NCI-H2227 treated with DMSO at 0.1 percent for 48 hours (cell line): ENCODE measurements at regions not wholly inside any gene's neighbourhood (a gene's known extent, or its start where the extent isn't known, plus 50 kb on each side); places are given as distances from the start of the nearest gene placed in this dataset.
"Not testable (repeated sequence)": the region's sequence is repeated elsewhere in the genome, so short reads cannot be mapped to it uniquely, and the experiment has no call there.

Source experiments
- DNase-seq: peaks from one replicate; lab custom pipeline; 2025; lab: John Stamatoyannopoulos, UW

DNA sequence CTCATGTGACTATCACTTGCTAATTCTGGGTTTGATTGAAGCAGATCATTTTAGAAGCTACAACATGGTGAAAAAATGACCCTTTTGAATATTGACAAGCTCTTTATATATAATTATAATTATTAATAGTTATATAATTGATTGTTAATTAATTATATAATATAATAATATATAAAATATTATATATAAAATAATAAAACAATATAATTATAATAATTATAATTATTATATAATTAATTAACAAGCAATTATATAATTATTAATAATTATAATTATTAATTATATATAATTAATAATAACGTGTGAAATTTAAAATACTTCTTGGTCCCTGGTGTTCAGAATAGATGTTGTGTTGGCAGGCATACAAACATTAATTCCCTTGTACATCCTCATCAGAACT is 404.1 kb upstream of the CDH19 start:
- DNase-seq: no peak

- no peak for DNase-seq
Observed at GRCh38 chr18:67007085-67007484, 403.2 kb upstream of the CDH19 start.

DNA sequence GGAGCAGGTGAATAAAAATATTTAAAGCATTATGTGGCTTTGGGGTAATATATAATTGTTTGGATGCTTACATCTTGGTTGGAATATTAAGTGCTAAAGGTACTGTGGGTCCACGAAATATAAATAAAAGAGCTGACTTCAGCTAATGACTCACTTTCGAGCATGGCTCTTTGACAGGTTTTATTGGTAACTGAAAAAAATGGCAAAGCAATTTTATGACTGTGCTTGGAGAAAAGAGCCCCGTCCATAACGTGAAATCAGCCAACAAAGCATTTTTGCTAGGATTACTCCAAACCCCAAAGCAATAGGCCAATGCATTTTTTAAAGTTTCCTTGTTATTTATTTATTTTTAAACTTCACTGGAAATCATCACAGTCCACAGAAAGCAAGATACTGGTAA is 397.2 kb upstream of the CDH19 start:
- DNase-seq: no peak

GRCh38 chr18:66999003-66999402 is 395.1 kb upstream of the CDH19 start:
- no peak for DNase-seq

GRCh38 chr18:66995270-66995669 is 391.4 kb upstream of the CDH19 start:
- no peak for DNase-seq

DNA sequence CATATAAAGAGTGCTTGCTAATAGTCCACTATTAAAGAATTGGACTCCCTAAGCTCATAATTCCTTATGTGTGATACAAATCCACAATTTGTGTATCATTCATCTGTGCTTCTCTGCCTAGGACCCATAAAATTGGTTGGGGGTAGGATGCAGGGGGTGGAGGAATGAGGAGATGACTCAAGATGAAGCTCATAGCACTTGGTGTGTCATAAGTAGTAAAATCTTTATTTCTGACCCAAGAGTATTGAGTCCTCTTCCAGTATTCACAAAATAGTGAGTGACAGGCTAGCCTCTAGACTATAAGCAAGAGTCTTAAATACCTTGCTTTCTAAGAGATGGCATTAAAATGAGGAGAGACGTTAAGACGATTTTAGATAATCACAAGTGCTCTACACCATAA is 390.9 kb upstream of the CDH19 start:
- DNase-seq: no peak

DNA sequence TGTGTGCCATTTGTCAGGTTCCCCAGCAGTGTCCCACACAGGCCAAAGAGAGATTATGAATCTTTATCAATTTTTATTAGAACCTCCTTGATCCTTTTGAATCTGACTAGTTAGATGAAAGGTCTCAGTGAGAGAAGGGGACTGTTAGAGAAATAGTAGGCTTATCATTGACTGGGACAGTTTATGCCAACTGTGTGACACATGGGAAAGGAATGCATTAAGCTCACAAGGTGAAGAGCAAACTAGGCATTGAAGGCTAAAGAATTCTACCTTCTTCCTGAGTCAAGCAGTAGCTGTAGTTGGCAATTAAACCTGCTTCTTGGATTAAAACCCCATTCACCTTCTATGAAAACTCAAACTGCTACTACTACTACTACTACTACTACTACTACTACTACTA is 389.6 kb upstream of the CDH19 start:
- DNase-seq: no peak

DNA sequence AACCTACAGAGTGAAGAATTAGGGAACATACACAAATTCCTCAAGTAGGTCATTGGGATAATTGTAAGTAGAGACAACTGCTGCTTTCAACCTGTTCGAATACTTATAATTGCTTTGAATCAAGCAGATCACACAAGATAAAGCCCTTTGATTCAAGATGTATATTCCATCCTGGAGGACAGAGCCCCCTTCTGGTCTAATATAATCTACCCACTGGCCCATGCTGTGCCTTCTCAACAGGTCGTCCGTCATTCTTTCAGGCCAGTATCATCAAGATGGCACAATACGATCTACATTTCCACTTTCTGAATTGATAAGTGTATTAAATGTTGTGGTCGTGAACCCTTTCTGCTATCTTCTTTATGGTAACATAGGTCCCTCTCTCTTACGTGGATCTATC is 387.0 kb upstream of the CDH19 start:
- no peak for DNase-seq

GRCh38 chr18:66979009-66979408 is 375.1 kb upstream of the CDH19 start:
- no peak for DNase-seq

DNA sequence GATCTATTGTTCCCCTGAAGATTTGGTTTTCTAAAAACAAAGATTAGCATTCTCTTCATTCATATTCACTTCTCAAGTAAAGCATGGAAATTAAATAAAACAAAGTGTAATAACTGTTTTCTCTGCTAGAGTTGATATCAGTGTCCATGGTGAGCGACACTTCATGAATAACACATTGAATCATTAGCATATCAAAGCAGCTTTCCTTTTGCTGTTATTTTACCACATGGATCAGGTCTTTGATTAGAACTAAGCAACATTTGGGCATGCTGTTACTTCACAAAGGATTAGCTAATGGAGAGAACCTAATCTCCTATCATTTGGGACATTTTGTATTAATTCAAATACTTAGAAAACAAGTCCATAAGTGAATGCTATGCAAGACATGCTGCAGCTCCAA is 368.8 kb upstream of the CDH19 start:
- no peak for DNase-seq

GRCh38 chr18:66971960-66972359 is 368.1 kb upstream of the CDH19 start:
- DNase-seq: no peak

DNA sequence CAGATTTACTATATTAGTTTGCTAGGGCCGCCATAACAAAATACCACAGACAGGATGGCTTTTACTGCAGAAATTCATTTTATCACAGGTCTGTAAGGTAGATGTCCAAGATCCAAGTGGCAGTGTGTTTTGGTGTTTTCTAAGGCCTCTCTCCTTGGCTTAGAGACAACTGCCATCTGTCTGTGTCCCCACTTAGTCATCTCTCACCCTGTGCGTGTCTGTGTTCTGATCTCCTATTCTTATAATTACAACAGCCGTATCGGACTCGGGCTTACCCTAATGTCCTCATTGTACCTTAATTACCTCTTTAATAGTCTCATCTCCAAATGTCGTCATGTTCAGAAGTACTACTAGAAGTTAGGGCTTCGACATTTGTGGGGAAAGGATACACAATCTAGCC is 362.3 kb upstream of the CDH19 start:
- no peak for DNase-seq

- DNase-seq: no peak
Observed at GRCh38 chr18:66958309-66958708, 354.4 kb upstream of the CDH19 start.

DNA sequence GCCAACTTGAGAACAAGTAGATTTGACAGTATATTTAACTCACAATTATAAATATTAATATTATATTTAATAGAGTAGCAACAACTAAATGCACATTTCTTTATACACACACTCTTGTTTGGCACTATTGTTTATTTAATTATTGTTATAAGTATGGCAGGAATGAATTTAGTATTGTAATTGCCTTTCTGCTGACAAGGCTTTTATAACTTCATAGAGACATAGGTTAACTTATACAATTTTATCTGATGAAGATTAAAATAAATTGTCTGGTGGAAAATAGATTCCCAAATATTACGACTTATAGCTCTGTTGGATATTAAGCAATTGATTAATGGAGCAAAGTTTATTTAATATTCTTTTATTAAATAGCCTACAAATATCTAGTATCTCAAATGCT is 347.9 kb upstream of the CDH19 start:
- no peak for DNase-seq

DNA sequence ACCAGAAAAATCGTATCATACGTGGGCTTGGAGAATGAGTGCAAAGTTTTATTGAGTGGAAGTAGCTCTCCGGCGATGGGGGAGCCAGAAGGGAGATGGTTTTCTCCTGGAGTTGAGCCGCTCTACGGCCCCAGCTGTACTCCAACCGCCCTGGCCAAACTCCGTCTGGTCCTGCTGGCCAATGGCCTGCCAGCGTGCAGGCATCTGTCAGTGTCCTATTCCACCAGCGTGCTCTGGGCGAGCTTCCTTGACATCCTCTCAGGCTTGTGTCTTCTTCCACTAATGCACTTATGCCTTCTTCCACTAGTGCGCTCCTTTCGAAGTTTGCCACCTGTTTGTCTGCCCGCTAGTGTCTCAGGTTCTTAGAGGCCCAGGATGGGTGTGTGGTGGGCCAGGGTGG is 345.5 kb upstream of the CDH19 start:
- no peak for DNase-seq

- no peak for DNase-seq
Observed at GRCh38 chr18:66937546-66937945, 333.7 kb upstream of the CDH19 start.

DNA sequence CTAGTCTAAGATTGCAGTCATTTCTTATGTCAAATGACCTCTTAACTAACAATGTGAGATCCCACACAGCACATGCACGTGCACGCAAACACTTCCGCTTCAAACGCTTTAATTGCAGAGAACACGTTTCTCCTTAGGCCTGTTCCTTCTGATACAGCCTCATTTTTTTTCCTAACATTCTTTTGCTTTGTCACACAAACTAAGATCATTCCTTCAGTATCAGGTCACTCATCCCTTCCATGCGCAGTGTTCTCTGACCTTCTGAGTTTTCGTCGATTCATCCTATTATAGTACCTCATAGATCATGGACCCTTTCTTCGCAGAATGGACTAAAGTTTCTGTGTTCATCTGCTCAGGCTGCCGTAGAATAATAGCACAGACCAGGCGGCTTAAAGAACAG is 327.1 kb upstream of the CDH19 start:
- DNase-seq: no peak

DNA sequence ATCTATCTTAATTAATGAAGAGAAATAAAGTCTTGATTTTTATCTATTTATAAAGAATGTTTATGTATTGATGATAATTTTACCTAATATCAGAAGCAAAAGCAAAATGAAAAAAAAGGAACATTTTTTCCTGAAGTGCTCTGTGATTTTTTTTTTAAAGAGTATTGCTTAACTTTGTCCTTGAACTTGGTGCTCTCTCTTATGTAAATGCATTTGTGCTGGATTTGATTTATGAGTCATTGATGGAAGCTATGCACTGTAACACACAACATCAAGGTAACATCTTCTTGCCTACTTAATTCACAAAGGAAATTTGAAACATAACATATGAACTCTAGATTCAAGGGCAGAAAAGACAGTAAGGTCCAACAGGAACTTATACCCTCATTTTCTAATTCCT is 312.9 kb upstream of the CDH19 start:
- DNase-seq: no peak

DNA sequence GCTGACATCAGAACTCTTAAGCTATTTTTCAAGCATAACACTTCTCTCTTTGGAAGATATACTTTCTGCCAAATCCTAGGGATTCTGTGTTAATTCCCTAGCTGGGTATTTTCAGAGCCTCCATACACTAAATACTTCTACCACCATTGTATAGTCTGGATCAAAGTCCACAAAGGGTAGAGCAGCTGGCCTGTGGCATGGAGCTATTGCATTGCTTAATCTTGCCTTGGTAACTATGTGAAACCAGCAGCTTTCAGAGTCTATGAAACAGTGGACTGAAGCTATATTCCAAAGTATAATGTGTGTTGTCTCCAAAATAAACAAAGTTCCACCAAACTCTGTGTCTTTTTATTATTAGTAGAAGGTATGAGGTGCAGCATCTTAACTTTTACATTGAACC is 296.9 kb upstream of the CDH19 start:
- no peak for DNase-seq

DNA sequence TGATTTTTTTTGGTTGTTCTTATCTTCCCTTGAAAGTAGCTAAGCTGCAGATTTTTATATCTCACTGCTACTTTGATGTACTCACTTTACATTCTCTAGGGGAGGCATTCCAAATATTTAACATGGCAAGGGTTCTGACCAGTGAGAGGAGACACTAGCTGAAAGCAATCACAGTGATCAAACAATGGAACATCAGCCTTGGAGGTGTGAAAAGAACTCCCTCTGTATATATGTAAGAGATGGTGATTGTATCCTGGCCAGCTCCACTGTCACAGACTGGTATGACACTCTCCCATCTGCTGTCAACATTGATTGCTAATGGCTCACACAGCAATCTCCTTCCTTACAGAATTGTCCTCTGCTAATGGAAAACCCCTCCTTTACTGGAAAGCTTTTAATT is 291.7 kb upstream of the CDH19 start:
- DNase-seq: no peak

DNA sequence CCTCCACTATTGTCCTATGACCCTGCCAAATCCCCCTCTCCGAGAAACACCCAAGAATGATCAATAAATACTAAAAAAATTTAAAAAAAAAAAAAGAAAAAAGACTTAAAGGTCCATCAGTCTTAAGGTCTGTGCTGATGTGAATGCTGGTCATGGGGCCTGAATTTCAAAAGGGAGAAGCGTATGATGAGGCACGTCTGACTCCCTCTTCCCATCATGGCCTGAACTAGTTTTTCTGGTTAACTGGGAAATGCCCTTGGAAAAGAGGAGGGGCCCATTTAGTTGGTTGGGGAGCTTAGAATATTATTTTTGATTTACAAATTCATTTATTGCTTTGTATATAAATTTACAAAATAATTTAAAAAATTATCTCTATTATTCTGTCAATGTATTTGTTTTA is 291.0 kb upstream of the CDH19 start:
- no peak for DNase-seq

GRCh38 chr18:66892388-66892787 is 288.5 kb upstream of the CDH19 start:
- not testable (repeated sequence) for DNase-seq

GRCh38 chr18:66874812-66875474 is 271.1 kb upstream of the CDH19 start:
- no peak for DNase-seq

DNA sequence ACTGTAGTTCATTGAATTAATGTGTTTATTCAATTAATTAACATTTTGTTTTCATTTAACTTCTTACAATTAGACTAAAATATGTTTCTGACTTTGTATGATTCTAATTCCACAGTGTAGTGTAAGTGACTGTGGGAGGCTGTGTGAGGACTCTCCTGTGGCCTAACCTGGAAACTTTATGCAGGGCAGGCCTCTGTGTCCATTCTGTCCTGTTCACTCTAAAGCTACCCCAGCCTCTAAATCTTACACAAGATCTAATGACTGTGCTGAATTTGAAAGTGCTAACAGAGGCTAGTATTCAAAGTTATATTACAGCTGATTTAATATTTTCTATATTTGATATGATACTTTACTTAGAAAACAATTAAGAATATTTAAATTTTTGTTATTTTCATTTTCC is 270.5 kb upstream of the CDH19 start:
- DNase-seq: no peak

GRCh38 chr18:66873899-66874298 is 270.0 kb upstream of the CDH19 start:
- DNase-seq: no peak
